SU-DHL-6 (cell line): ENCODE measurements at regions not wholly inside any gene's neighbourhood (a gene's known extent, or its start where the extent isn't known, plus 50 kb on each side); places are given as distances from the start of the nearest gene placed in this dataset.

Experiments used
- H2AFZ ChIP-seq: fragments of 200-600 bp; sonication (generic); 2 replicates; pipeline ENCODE4 v1.6.1; 2014; ENCODE audit warnings: low read depth, mild to moderate bottlenecking, moderate library complexity, mixed read lengths, antibody characterized with exemption, low read length; ENCODE audit not compliant: severe bottlenecking
- H3F3A ChIP-seq: fragments of 200-600 bp; shearing (Covaris generic); 2 replicates; pipeline ENCODE4 v1.6.0; 2016; ENCODE audit warnings: antibody characterized with exemption, mild to moderate bottlenecking; ENCODE audit not compliant: insufficient read depth
- H3K27ac ChIP-seq: fragments of 200-600 bp; sonication (generic); 2 replicates; pipeline ENCODE4 v1.5.1; 2016; ENCODE audit warnings: low read depth, mild to moderate bottlenecking, low read length, moderate library complexity, mixed read lengths
- H3K27me3 ChIP-seq: fragments of 200-600 bp; sonication (generic), shearing (Covaris generic); 2 replicates; pipeline ENCODE4 v1.6.0; 2014; ENCODE audit warnings: mild to moderate bottlenecking, low read length
- H3K36me3 ChIP-seq: fragments of 200-600 bp; sonication (generic); 2 replicates; pipeline ENCODE4 v1.6.1; 2014; ENCODE audit warnings: mild to moderate bottlenecking, low read length, mixed read lengths
- H3K4me2 ChIP-seq: fragments of 300-600, 200-600 bp; shearing (Covaris generic), sonication (generic); 2 replicates; pipeline ENCODE4 v1.6.0; 2014; ENCODE audit warnings: low read length, low read depth, mild to moderate bottlenecking; ENCODE audit not compliant: poor library complexity, severe bottlenecking
- H3K4me3 ChIP-seq: fragments of 200-600 bp; sonication (generic); 2 replicates; pipeline ENCODE4 v1.5.1; 2014; ENCODE audit warnings: antibody characterized with exemption, low read length, mild to moderate bottlenecking, mixed read lengths; ENCODE audit not compliant: insufficient read depth, poor library complexity, severe bottlenecking
- H3K79me2 ChIP-seq: fragments of 200-600 bp; sonication (generic); 2 replicates; pipeline ENCODE4 v1.6.1; 2014; ENCODE audit warnings: mild to moderate bottlenecking, low read length, moderate library complexity; ENCODE audit not compliant: insufficient read depth
- H3K9ac ChIP-seq: fragments of 200-600 bp; sonication (generic); 2 replicates; pipeline ENCODE4 v1.7.0; 2014; ENCODE audit warnings: mild to moderate bottlenecking, low read length
- H3K9me2 ChIP-seq: fragments of 200-600 bp; sonication (generic); replicated peaks from 2 replicates; pipeline ENCODE4 v1.6.1; 2014; ENCODE audit warnings: low read length; ENCODE audit not compliant: insufficient read depth
- H3K9me3 ChIP-seq: fragments of 200-600 bp; sonication (generic); 2 replicates; pipeline ENCODE4 v1.6.1; 2014; ENCODE audit warnings: low read length, mixed read lengths; ENCODE audit not compliant: insufficient read depth
- H4K20me1 ChIP-seq: fragments of 200-600 bp; sonication (generic); 2 replicates; pipeline ENCODE4 v1.6.1; 2014; ENCODE audit warnings: low read depth, mild to moderate bottlenecking, antibody characterized with exemption, low read length, moderate library complexity, mixed read lengths
- EZH2phosphoT487 ChIP-seq: fragments of 200-600 bp; sonication (generic), shearing (Covaris generic); conservative IDR thresholded peaks from 2 replicates; pipeline ENCODE4 v1.6.1; 2018; ENCODE audit warnings: mild to moderate bottlenecking, antibody characterized with exemption, low read length, moderate library complexity, mixed read lengths
- TF ChIP-seq, protein P1 (sequence below): fragments of 200-600 bp; sonication (generic); IDR thresholded peaks from one replicate; pipeline ENCODE4 v1.5.1; 2017; ENCODE audit warnings: antibody characterized with exemption, mild to moderate bottlenecking, low read length, moderate library complexity; ENCODE audit not compliant: insufficient read depth, poor library complexity, severe bottlenecking

DNA sequence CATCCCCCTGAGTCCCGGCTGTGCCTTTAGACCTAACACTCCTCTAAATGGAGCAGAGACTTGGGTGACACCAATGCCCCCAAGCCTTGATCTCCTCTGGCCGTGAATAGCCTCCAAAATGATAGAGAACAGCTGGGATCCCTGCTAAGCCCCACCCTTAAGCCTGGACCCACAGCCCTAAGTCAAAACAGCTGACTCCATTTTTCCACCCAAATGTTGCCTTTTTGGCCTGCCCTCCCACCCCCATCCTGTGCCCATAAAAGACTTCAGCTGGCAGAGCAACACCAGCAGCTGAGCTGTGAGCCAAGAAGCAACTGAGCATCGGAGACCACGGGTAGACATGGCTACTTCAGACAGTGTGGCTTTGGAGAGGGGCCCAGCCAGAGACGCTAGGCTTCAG, 420.8 kb downstream of the NPHP4 start:
- H3K4me2 ChIP-seq: no peak overlapping the region
- no peaks in the 10 kb centered on the region for H3K9me3 ChIP-seq
- H3F3A ChIP-seq: no peaks in the 10 kb centered on the region

DNA sequence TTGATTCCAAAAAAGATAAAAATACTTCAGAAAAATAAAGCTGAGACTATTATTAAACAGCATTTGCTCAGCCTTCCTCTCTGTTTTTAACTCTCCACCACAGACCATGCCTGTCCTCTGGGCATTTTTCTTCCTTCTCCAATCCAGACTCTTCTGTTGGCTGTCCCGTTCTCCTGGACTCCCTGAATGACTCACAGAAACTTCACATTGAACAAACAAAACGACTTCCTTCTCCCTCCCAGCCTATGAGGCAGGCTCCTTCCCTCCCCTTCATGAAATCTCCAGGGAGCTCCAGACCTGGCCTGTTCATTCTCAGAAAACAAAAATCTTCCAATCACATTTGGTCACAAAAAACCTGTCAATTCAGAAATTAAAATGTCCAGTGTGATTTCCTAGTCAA, 421.3 kb downstream of the NPHP4 start:
- Histone ChIP-seq H4K20me1 (no peaks in the 10 kb centered on the region), H3K36me3 (no peaks in the 10 kb centered on the region), H3F3A (no peaks in the 10 kb centered on the region), H3K27ac (no peak overlapping the region), H3K4me2 (no peak overlapping the region), H3K9ac (no peak overlapping the region), H2AFZ (no peak overlapping the region), H3K4me3 (no peak overlapping the region), H3K79me2 (no peaks in the 10 kb centered on the region), H3K27me3 (no peaks in the 10 kb centered on the region), H3K9me2 (no peaks in the 10 kb centered on the region), H3K9me3 (no peaks in the 10 kb centered on the region)
- no peak for TF ChIP-seq EZH2phosphoT487
- TF ChIP-seq, protein P1, sequence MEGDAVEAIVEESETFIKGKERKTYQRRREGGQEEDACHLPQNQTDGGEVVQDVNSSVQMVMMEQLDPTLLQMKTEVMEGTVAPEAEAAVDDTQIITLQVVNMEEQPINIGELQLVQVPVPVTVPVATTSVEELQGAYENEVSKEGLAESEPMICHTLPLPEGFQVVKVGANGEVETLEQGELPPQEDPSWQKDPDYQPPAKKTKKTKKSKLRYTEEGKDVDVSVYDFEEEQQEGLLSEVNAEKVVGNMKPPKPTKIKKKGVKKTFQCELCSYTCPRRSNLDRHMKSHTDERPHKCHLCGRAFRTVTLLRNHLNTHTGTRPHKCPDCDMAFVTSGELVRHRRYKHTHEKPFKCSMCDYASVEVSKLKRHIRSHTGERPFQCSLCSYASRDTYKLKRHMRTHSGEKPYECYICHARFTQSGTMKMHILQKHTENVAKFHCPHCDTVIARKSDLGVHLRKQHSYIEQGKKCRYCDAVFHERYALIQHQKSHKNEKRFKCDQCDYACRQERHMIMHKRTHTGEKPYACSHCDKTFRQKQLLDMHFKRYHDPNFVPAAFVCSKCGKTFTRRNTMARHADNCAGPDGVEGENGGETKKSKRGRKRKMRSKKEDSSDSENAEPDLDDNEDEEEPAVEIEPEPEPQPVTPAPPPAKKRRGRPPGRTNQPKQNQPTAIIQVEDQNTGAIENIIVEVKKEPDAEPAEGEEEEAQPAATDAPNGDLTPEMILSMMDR: no peak

More for the DNA sequence above, 420.8 kb downstream of the NPHP4 start:
- H3K27me3 ChIP-seq: no peaks in the 10 kb centered on the region
- H4K20me1 ChIP-seq: no peaks in the 10 kb centered on the region
- no peak overlapping the region for H2AFZ ChIP-seq
- no peak overlapping the region for H3K4me3 ChIP-seq
- H3K9ac ChIP-seq: no peak overlapping the region
- H3K36me3 ChIP-seq: no peaks in the 10 kb centered on the region
- no peak overlapping the region for H3K27ac ChIP-seq
- H3K9me2 ChIP-seq: no peaks in the 10 kb centered on the region
- TF ChIP-seq, protein P1: no peak
- TF ChIP-seq EZH2phosphoT487: no peak
- H3K79me2 ChIP-seq: no peaks in the 10 kb centered on the region

DNA sequence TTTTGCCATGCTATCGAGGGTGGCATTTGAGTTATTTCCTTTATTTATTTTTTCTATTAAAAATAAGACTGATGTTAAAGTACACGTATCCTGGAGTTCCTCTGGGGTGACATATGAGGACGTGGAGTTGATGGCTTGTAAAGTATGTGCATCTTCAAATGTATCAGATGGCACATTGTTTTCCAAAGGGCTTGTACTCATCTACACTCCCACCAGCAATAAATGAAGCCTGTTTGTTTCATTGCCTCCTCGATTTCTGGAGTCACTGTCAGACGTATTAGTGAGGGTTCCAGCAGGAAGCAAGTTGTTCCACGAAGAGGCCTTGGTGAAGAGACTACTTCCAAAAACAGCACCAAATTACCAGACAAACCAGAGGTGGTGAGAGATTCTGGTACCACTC, 423.9 kb downstream of the NPHP4 start:
- H3K27me3 ChIP-seq: no peaks in the 10 kb centered on the region
- no peak overlapping the region for H2AFZ ChIP-seq
- H3K9me2 ChIP-seq: no peaks in the 10 kb centered on the region
- H3K4me3 ChIP-seq: no peak overlapping the region
- H3K79me2 ChIP-seq: no peaks in the 10 kb centered on the region
- TF ChIP-seq, protein P1: no peak
- no peak for TF ChIP-seq EZH2phosphoT487
- no peak overlapping the region for H3K4me2 ChIP-seq
- H4K20me1 ChIP-seq: no peaks in the 10 kb centered on the region
- H3K9ac ChIP-seq: no peak overlapping the region
- no peak overlapping the region for H3K27ac ChIP-seq
- no peaks in the 10 kb centered on the region for H3K36me3 ChIP-seq
- no peaks in the 10 kb centered on the region for H3K9me3 ChIP-seq
- H3F3A ChIP-seq: no peaks in the 10 kb centered on the region
